ENCODE measurements at regions not wholly inside any gene's neighbourhood (a gene's known extent, or its start where the extent isn't known, plus 50 kb on each side); places are given as distances from the start of the nearest gene placed in this dataset.

GRCh38 chr7:92930404-92930803 lies 94.0 kb upstream of the CDK6 start:
- Histone ChIP-seq H3K27ac (ENCODE audit: low read depth, low read length) (no peak overlapping the region), H3K56ac (replicated peaks; ENCODE audit: insufficient read length, low read depth, low read length) (no peak overlapping the region), H2BK120ac (replicated peaks; ENCODE audit: low read depth, low read length) (no peak overlapping the region), H3K36me3 (ENCODE audit: control insufficient read depth in 2 of 4, insufficient read depth in 4 of 4, low read length in 3 of 4) (no peaks in the 10 kb centered on the region), H3K23ac (ENCODE audit: insufficient read length) (no peak overlapping the region), H4K20me1 (replicated peaks in 1 of 2; ENCODE audit: control insufficient read depth in 1 of 2, insufficient read depth in 2 of 2, low read length in 2 of 2) (no peaks in the 10 kb centered on the region), H3K4me1 (replicated peaks in 1 of 4; ENCODE audit: control insufficient read depth in 3 of 4, insufficient read depth in 4 of 4, low read length in 3 of 4) (peaks cover 3 to 12% (median 8%) of the 10 kb centered on the region in 4 experiments; a peak in 6 of 7 replicates), H4K8ac (ENCODE audit: extremely low read depth, insufficient read depth, low read length) (no peak overlapping the region), H2BK15ac (ENCODE audit: low read length) (no peak overlapping the region), H3K23me2 (ENCODE audit: low read depth, low read length) (no peaks in the 10 kb centered on the region), H2BK20ac (ENCODE audit: low read length) (no peak overlapping the region), H2AFZ (ENCODE audit: low read length) (no peak overlapping the region), H3K4ac (replicated peaks; ENCODE audit: insufficient read length, low read depth, low read length) (no peak overlapping the region), H3K14ac (ENCODE audit: insufficient read length) (no peak overlapping the region), H3K9me3 (ENCODE audit: insufficient read depth in 2 of 2, low read depth in 1 of 2, low read length in 1 of 2) (no peaks in the 10 kb centered on the region), H3K4me2 (ENCODE audit: insufficient read depth in 1 of 2, low read depth in 2 of 2, low read length in 2 of 2) (no peak overlapping the region), H2AK5ac (ENCODE audit: low read depth, low read length) (no peak overlapping the region), H3K79me1 (ENCODE audit: low read depth, low read length) (no peaks in the 10 kb centered on the region), H2BK5ac (ENCODE audit: low read depth, low read length) (no peak overlapping the region), H3K4me3 (ENCODE audit: extremely low read depth in 1 of 4, insufficient read depth in 2 of 4, low read depth in 3 of 4, low read length in 4 of 4) (no peak overlapping the region), H2BK12ac (ENCODE audit: low read depth, low read length) (no peak overlapping the region), H3K79me2 (ENCODE audit: control insufficient read depth in 1 of 2, insufficient read depth in 2 of 2, low read length in 2 of 2) (no peaks in the 10 kb centered on the region), H3K27me3 (replicated peaks in 1 of 4; ENCODE audit: control insufficient read depth in 3 of 4, extremely low read depth in 1 of 4, insufficient read depth in 3 of 4, low read length in 3 of 4) (no peaks in the 10 kb centered on the region), H3K18ac (ENCODE audit: extremely low read depth, low read length) (no peak overlapping the region), H4K5ac (ENCODE audit: insufficient read length, low read depth, low read length) (no peak overlapping the region), H4K91ac (replicated peaks; ENCODE audit: insufficient read length, low read length) (no peak overlapping the region), H3K9ac (replicated peaks in 1 of 4; ENCODE audit: extremely low read depth in 1 of 4, low read depth in 3 of 4, low read length in 3 of 4) (no peak overlapping the region)
- FAIRE-seq = no peak
- CTCF ChIA-PET (ENCODE audit: partially characterized antibody) = interaction anchor here (0.7 to 1.4 kb wide), 2 partner anchors 14 to 50 kb away, joined by 3 to 5 read pairs; no protein-coding TSS in a partner anchor
- DNase-seq (ENCODE audit: low read depth in 1 of 2, low spot score in 2 of 2) = no peak
- TF ChIP-seq JUN (IDR thresholded peaks at IDR 0.05; ENCODE audit: low read depth, low read length) (no peak), TAF7 (optimal IDR thresholded peaks at IDR 0.05; ENCODE audit: borderline replicate concordance, low read depth, low read length) (no peak), POLR2A (IDR thresholded peaks at IDR 0.05; ENCODE audit: control extremely low read depth in 1 of 2, low read depth in 2 of 2, low read length in 2 of 2) (no peak), EZH2 (IDR thresholded peaks at IDR 0.05; ENCODE audit: low read depth, low read length, severe bottlenecking) (no peak), ATF3 (IDR thresholded peaks at IDR 0.05; ENCODE audit: insufficient read depth, low read depth, low read length) (no peak), CTBP2 (IDR thresholded peaks at IDR 0.05; ENCODE audit: borderline replicate concordance, insufficient read depth, insufficient read length, low read length) (no peak), SUZ12 (IDR thresholded peaks at IDR 0.05; ENCODE audit: low read length) (no peak)
- 86% methylated on average over 1 of the region's 1 CpG; no CpG with 5 or more reads in 1 of the 2 experiments for WGBS, 2 experiments (ENCODE audit: extremely low coverage in 1 of 2, insufficient coverage in 1 of 2, insufficient read length in 1 of 2, insufficient replicate concordance in 2 of 2, low coverage in 1 of 2, low lambda C conversion rate in 2 of 2, missing lambda C conversion rate in 1 of 2)
- POLR2A ChIA-PET (ENCODE audit: partially characterized antibody) = no interaction called here
